GM18951 (cell line): ENCODE measurements at regions not wholly inside any gene's neighbourhood (a gene's known extent, or its start where the extent isn't known, plus 50 kb on each side); places are given as distances from the start of the nearest gene placed in this dataset.
"Not testable (repeated sequence)": the region's sequence is repeated elsewhere in the genome, so short reads cannot be mapped to it uniquely, and the experiment has no call there.

Source experiments
- POLR2A ChIP-seq: IDR thresholded peaks from 4 replicates; pipeline ENCODE4 v1.6.1; 2011; ENCODE audit warnings: mild to moderate bottlenecking; ENCODE audit not compliant: insufficient read length, insufficient read depth; ENCODE audit errors: extremely low read depth
- in situ Hi-C: fragments of 300-500 bp; cut with MboI; formaldehyde crosslinking; loops from one replicate; pipeline ENCODE4 v1.12.0; 2022; ENCODE audit warnings: low sequenced_read_pairs, mixed read lengths, inconsistent platforms; ENCODE audit not compliant: unreplicated experiment

DNA sequence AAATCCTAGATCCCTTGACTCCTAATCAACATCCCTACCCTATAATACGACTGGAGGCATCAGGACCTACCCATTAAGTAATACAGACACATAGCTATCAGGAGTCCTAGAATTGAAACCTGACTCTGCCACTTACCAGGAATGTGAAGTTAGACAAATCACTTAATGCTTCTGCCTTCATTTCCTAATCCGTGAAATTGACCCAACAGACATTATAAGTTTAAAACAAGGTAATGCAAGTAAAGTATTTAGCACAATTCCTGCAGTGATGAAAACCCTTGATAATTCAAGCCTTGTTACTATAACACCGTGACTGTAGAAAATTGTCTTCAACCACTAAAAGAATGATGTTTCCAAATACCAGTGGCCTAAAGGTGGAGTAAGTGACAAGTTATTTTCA is 150.2 kb downstream of the KCNJ2 start:
- no peak for TF ChIP-seq POLR2A
- in situ Hi-C loops = no loop called here

DNA sequence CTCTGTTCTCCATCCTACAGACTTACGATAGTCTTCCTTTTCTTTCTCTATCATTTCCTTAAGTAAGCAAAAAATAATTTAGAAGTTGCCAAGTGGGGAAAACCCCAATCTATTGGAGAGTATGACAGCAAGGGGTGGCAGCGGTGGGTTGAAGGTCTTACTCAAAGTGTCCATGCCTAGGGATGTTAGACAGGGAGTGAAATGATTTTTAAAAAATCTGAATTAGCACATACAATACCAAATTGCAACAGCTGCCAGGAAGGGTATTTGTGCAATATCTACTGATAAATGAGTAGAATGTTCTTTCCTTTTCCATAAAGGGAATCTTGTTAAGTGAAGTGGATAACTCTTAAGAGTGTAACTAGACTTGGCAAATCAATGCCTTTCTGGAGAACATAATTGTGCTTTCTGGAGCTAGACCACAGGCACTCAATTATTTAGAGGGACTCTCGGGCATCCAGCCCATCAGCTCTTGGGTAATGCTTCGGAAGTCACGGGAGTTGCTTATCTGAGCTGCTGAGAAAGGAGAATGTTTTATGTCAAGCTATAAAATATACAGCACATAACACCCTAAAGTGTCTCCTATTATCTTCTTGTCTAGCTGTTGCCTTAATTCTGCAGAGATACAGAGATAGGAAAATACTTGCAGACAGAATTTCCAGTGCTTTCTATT is 151.5 kb downstream of the KCNJ2 start:
- no peak for TF ChIP-seq POLR2A
- in situ Hi-C loops = no loop called here

DNA sequence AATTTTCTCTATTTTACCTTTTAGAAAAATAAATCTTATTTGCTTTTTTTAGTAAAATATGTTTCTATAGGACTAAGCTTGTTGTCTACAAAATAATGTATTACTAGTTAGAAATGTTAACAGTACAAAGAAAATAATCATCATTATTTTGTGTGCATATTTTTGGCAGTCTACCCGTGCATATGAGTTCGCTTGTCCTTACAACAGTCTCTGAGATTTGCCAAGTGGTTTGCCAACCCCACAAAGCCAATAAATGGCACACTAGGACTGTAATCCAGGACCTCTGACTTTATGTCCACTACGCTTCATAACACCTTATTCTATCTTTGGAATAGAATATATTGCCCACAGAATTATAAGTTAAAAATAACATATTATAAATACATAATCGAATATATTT is 152.0 kb downstream of the KCNJ2 start:
- TF ChIP-seq POLR2A = no peak
- in situ Hi-C loops = no loop called here

DNA sequence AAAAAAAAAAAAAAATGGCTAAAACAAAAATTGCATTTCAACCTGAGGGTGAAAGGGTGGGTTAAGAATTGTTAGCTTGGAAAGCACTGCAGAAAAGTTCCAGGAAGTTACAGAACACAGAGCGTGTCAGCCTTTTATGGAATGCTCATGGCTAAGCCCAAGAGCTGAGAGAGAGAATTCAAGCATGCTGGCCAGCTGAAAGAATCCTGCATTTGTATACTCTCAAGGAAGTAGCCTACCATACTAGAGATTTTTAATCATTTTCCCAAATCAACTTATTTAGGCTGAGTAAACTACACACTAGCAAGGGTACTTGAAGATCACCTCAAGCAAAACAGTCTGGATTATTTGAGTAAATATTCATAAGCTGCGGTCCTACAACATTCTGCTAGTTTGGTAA is 153.9 kb downstream of the KCNJ2 start:
- no peak for TF ChIP-seq POLR2A
- in situ Hi-C loops = no loop called here

DNA sequence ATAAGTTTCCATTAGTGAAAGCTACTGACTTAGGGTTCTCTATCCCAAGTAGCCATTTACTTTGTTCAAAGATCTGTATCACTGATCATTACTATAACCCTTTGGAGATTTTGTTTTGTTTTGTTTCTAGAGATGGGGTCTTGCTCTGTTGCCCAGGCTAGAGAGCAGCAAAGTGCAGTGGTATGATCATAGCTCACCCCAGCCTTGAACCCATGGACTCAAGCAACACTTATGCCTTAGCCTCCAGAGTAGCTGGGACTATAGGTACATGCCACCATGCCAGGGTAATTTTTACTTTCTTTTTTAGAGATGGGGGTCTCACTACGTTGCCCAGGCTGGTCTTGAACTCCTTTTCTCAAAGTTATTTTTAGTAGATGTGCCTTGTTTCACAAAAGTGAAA is 154.7 kb downstream of the KCNJ2 start:
- no peak for TF ChIP-seq POLR2A
- in situ Hi-C loops = no loop called here

GRCh38 chr17:70327279-70327678 is 157.9 kb downstream of the KCNJ2 start:
- TF ChIP-seq POLR2A = no peak
- in situ Hi-C loops = no loop called here

DNA sequence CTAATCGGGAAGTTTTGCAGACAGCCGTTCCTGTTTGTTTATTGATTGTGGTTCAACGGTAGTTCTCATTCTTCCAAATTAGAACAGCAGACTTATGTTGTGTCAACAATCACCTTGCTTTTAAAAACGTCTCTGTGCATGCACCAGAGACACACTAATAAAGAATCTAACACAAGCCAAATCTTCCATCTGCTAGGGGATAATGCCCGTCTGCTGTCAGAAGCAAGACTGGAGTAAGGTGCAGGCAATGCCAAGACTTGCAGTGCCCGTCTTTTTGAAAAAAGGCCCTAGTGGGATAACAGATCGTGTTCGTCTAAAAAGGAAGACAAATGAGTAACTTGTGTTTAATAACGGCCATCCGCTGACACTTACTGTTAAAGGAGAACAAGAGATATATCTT is 158.4 kb downstream of the KCNJ2 start:
- in situ Hi-C loops = no loop called here
- TF ChIP-seq POLR2A = no peak

GRCh38 chr17:70329721-70330120 is 160.4 kb downstream of the KCNJ2 start:
- TF ChIP-seq POLR2A = no peak
- in situ Hi-C loops = no loop called here

DNA sequence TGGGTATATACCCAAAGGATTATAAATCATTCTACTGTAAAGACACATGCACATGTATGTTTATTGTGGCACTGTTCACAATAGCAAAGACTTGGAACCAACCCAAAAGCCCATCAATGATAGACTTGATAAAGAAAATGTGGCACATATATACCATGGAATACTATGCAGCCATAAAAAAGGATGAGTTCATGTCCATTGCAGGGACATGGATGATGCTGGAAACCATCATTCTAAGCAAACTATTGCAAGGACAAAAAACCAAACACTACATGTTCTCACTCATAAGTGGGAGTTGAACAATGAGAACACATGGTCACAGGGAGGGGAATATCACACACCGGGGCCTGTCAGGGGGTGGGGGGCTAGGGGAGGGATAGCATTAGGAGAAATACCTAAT is 161.7 kb downstream of the KCNJ2 start:
- in situ Hi-C loops = not testable (repeated sequence)

GRCh38 chr17:70332356-70333210 is 163.3 kb downstream of the KCNJ2 start:
- TF ChIP-seq POLR2A = no peak
- in situ Hi-C loops = no loop called here

- in situ Hi-C loops = no loop called here
- no peak for TF ChIP-seq POLR2A
Observed at GRCh38 chr17:70336411-70336810, 167.1 kb downstream of the KCNJ2 start.

- in situ Hi-C loops = no loop called here
- no peak for TF ChIP-seq POLR2A
Observed at GRCh38 chr17:70338946-70339354, 169.6 kb downstream of the KCNJ2 start.

GRCh38 chr17:70343114-70343513 is 173.8 kb downstream of the KCNJ2 start:
- in situ Hi-C loops = no loop called here
- no peak for TF ChIP-seq POLR2A

GRCh38 chr17:70344386-70345060 is 175.2 kb downstream of the KCNJ2 start:
- TF ChIP-seq POLR2A = no peak
- in situ Hi-C loops = no loop called here
